ENCODE measurements at regions not wholly inside any gene's neighbourhood (a gene's known extent, or its start where the extent isn't known, plus 50 kb on each side); places are given as distances from the start of the nearest gene placed in this dataset.

DNA sequence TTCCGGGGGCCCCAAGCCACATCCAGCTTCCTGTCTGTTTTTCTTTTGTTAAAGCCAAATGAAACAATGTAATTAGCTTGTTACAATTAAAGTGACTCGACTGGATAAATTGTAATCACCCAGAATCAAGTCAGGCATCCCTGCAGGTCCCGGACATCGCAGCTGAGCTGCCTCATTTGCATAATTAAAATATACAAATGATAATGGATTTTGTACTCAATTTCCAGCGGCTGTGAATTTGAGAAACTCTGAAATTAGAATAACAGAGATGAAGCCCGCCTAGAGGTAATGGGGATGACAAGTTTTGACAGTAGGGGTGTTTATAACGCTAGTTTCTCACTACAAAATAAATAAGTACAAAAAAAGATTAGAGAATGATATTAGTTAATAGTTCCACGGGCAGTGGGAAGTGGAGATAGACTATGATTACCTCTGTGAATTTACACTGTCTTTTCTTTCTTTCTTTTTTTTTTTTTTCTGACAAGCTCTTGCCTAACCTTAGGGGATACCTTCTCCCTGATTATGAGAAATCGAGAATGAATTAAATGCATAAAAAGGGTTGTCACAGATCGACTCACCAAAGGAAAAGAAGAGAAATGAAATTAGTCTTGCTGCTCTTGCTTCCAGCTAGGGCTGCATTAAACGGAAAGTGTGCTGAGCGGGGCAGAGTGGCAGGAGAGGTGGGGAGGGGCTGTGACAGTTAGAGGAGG is 82.6 kb upstream of the SKOR2 start:
- Histone ChIP-seq H3K27me3 (ENCODE audit: control insufficient read depth, insufficient read depth, low read length, poor library complexity, severe bottlenecking) (no peaks in the 10 kb centered on the region), H3K4me1 (ENCODE audit: control insufficient read depth, insufficient read depth, low read length) (no peaks in the 10 kb centered on the region), H3K4me3 (ENCODE audit: insufficient read depth, low read depth, low read length) (no peak overlapping the region), H3K36me3 (ENCODE audit: control insufficient read depth, insufficient read depth, low read length) (no peaks in the 10 kb centered on the region), H3K9me3 (ENCODE audit: control insufficient read depth, low read length) (no peaks in the 10 kb centered on the region), H3K27ac (ENCODE audit: insufficient read depth, low read depth, low read length, poor library complexity, severe bottlenecking) (no peak overlapping the region)
- WGBS, 2 experiments: 90 to 92% methylated on average over 10 to 12 of the region's 12 CpGs

DNA sequence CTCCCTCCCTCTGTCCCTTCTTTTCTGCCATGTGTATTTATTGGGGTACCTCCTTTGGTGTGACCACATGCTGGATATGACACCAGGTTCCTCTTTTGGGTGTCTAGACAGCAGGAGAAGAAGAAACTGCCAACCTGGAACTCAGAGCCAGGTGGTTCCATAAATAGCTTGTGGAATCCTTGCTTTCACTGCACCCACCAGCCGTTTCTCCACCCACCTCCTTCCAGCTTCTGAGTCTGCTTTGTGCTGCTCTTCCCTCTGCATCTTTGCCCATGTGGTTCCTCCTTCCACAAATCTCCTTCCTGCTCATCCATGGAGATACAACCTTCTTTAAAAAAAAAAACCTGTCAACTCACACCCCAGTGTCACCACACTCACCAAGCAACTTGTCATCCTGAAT is 80.2 kb upstream of the SKOR2 start:
- no peak overlapping the region for H3K4me3 ChIP-seq (ENCODE audit: insufficient read depth, low read depth, low read length)
- no peaks in the 10 kb centered on the region for H3K4me1 ChIP-seq (ENCODE audit: control insufficient read depth, insufficient read depth, low read length)
- H3K9me3 ChIP-seq (ENCODE audit: control insufficient read depth, low read length): no peaks in the 10 kb centered on the region
- no peaks in the 10 kb centered on the region for H3K27me3 ChIP-seq (ENCODE audit: control insufficient read depth, insufficient read depth, low read length, poor library complexity, severe bottlenecking)
- 91 to 97% methylated on average over 1 of the region's 1 CpG for WGBS, 2 experiments
- no peak overlapping the region for H3K27ac ChIP-seq (ENCODE audit: insufficient read depth, low read depth, low read length, poor library complexity, severe bottlenecking)
- no peaks in the 10 kb centered on the region for H3K36me3 ChIP-seq (ENCODE audit: control insufficient read depth, insufficient read depth, low read length)

DNA sequence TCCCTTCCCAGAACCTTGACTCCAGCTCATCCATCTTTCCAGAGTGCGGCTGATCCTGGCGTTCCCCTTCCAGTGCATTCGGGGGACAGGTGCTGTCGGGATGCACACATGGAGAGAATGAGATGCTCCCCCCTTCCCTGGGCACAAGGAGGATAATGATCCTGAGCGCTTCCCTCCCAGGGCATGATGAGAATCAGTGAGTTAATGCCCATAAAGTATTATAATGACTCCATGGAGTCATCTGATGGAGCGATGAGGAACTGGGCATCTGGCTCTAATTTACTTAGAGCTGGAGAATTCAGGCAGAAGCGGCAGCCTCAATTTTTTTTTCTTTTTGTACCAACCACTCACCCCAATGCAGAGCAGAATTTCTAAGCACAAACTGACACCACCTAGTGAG is 79.6 kb upstream of the SKOR2 start:
- no peak overlapping the region for H3K27ac ChIP-seq (ENCODE audit: insufficient read depth, low read depth, low read length, poor library complexity, severe bottlenecking)
- H3K9me3 ChIP-seq (ENCODE audit: control insufficient read depth, low read length): no peaks in the 10 kb centered on the region
- no peaks in the 10 kb centered on the region for H3K4me1 ChIP-seq (ENCODE audit: control insufficient read depth, insufficient read depth, low read length)
- no peak overlapping the region for H3K4me3 ChIP-seq (ENCODE audit: insufficient read depth, low read depth, low read length)
- H3K27me3 ChIP-seq (ENCODE audit: control insufficient read depth, insufficient read depth, low read length, poor library complexity, severe bottlenecking): no peaks in the 10 kb centered on the region
- no peaks in the 10 kb centered on the region for H3K36me3 ChIP-seq (ENCODE audit: control insufficient read depth, insufficient read depth, low read length)
- 85 to 89% methylated on average over 7 of the region's 7 CpGs for WGBS, 2 experiments

DNA sequence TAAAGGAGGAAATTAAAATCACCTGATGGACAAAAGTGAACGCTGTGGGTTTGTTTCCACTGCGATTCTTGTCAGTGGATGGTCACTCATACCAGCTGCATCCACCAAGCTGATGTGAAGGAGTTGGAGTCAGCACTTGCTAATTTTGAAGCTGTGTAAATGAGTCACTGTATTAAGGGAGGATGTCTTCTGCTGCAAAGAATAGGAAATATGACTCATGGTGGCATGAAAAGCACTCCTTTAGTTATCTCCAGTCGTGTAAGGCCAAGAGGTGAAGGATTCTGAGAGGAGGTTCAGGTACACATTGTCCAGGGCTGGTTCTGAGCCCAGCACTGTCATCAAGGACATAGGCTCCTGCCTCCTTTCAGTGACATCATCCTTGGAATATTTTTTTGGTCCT is 71.7 kb upstream of the SKOR2 start:
- 88% methylated on average over 3 of the region's 3 CpGs for WGBS, 2 experiments
- H3K4me1 ChIP-seq (ENCODE audit: control insufficient read depth, insufficient read depth, low read length): no peaks in the 10 kb centered on the region
- no peak overlapping the region for H3K27ac ChIP-seq (ENCODE audit: insufficient read depth, low read depth, low read length, poor library complexity, severe bottlenecking)
- no peaks in the 10 kb centered on the region for H3K36me3 ChIP-seq (ENCODE audit: control insufficient read depth, insufficient read depth, low read length)
- no peaks in the 10 kb centered on the region for H3K27me3 ChIP-seq (ENCODE audit: control insufficient read depth, insufficient read depth, low read length, poor library complexity, severe bottlenecking)
- H3K9me3 ChIP-seq (ENCODE audit: control insufficient read depth, low read length): no peaks in the 10 kb centered on the region
- H3K4me3 ChIP-seq (ENCODE audit: insufficient read depth, low read depth, low read length): no peak overlapping the region

DNA sequence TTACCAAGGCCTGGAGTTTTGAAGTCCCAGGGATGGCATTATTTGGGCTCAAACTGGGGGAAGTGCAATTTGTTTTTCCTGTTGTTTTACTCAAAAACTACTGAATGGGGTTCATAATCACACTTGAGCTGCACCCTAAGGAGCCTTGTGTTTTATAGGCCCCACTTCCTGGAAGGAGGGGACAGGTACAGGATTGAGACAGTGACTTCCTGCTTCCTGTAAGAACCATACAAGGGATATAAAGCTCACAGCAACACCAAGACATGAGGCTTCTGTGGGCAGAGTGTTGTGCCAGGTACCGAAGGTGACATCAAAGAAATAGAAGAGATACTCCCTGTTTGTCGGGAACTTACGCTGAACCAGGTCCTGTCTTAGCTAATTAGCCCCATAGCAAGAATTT is 70.4 kb upstream of the SKOR2 start:
- Histone ChIP-seq H3K36me3 (ENCODE audit: control insufficient read depth, insufficient read depth, low read length) (no peaks in the 10 kb centered on the region), H3K9me3 (ENCODE audit: control insufficient read depth, low read length) (no peaks in the 10 kb centered on the region), H3K4me3 (ENCODE audit: insufficient read depth, low read depth, low read length) (no peak overlapping the region), H3K4me1 (ENCODE audit: control insufficient read depth, insufficient read depth, low read length) (no peaks in the 10 kb centered on the region), H3K27me3 (ENCODE audit: control insufficient read depth, insufficient read depth, low read length, poor library complexity, severe bottlenecking) (no peaks in the 10 kb centered on the region), H3K27ac (ENCODE audit: insufficient read depth, low read depth, low read length, poor library complexity, severe bottlenecking) (no peak overlapping the region)
- WGBS, 2 experiments: 95 to 99% methylated on average over 3 of the region's 3 CpGs

DNA sequence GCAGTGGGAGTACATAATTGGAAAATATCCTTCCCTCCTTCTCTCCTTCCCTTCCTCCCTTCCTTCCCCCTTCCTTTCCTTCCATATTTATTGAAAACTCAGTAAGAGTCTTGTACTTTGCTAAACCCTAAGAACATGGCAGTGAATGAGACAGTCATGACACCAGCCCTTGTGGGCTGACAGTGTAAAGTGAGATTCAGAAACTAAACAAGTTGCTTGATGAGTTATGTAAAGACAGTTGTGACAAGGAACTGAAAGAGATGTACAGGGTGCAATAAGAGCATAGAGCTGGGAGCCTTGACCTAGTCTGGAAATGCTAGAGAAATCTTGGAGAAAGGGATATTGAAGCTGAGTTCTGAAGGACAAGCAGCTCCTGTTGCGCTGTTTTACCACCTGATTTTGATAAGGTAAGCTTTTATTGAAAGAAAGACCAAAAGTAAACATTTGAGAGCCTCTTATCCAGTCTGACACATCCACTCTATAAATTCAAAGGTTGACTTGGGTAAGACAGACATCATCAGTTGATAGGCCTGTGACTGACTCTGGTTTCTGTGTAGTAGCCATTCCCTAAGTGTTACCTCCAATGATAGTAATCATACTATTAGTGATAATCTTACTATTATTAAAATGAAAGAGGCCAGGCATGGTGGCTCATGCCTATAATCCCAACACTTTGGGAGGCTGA is 66.5 kb upstream of the SKOR2 start:
- H3K4me3 ChIP-seq (ENCODE audit: insufficient read depth, low read depth, low read length): no peak overlapping the region

DNA sequence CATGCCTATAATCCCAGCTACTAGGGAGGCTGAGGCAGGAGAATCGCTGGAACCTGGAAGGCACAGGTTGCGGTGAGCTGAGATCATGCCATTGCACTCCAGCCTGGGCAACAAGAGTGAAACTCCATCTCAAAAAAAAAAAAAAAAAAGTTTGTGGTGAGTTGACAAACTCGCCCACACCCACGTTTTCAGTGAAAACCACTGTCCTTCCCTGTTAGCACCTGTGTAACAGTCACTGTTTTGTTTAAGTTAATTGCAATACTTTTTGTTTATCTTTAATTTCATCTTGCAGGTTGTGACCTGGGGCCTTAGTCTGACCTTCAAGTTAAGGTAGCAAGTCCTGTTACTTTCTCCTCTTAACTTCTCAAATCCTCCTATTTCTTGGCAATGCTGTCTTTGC is 65.5 kb upstream of the SKOR2 start:
- Histone ChIP-seq H3K4me3 (ENCODE audit: insufficient read depth, low read depth, low read length) (no peak overlapping the region), H3K27ac (ENCODE audit: insufficient read depth, low read depth, low read length, poor library complexity, severe bottlenecking) (no peak overlapping the region), H3K36me3 (ENCODE audit: control insufficient read depth, insufficient read depth, low read length) (no peaks in the 10 kb centered on the region), H3K9me3 (ENCODE audit: control insufficient read depth, low read length) (no peaks in the 10 kb centered on the region), H3K27me3 (ENCODE audit: control insufficient read depth, insufficient read depth, low read length, poor library complexity, severe bottlenecking) (no peaks in the 10 kb centered on the region), H3K4me1 (ENCODE audit: control insufficient read depth, insufficient read depth, low read length) (no peaks in the 10 kb centered on the region)
- WGBS, 2 experiments: 86 to 92% methylated on average over 4 of the region's 4 CpGs

More for the DNA sequence above, 66.5 kb upstream of the SKOR2 start:
- Histone ChIP-seq H3K36me3 (ENCODE audit: control insufficient read depth, insufficient read depth, low read length) (no peaks in the 10 kb centered on the region), H3K27me3 (ENCODE audit: control insufficient read depth, insufficient read depth, low read length, poor library complexity, severe bottlenecking) (no peaks in the 10 kb centered on the region), H3K9me3 (ENCODE audit: control insufficient read depth, low read length) (no peaks in the 10 kb centered on the region), H3K4me1 (ENCODE audit: control insufficient read depth, insufficient read depth, low read length) (no peaks in the 10 kb centered on the region), H3K27ac (ENCODE audit: insufficient read depth, low read depth, low read length, poor library complexity, severe bottlenecking) (no peak overlapping the region)
- 100% methylated on average over 1 of the region's 1 CpG for WGBS, 2 experiments

DNA sequence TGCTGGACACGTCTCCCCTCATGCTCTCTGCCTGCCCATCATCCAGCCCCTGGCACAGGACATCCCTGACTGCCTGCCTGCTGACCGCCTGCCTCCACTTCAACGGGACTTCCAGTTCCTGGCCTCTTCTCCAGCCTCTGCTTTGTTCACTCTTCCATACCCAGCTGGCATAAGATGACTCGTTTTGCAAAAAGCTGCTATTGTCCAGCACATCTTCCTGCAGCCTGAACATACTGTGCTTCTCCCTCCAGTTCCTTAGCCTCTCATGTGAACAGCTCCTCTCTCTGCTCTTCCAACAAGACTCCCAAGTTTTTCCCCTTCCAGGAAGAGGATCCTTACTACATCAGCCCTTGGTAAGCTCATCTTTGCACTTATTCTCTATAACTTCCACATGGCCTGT is 62.4 kb upstream of the SKOR2 start:
- Histone ChIP-seq H3K4me1 (ENCODE audit: control insufficient read depth, insufficient read depth, low read length) (no peaks in the 10 kb centered on the region), H3K27ac (ENCODE audit: insufficient read depth, low read depth, low read length, poor library complexity, severe bottlenecking) (no peak overlapping the region), H3K36me3 (ENCODE audit: control insufficient read depth, insufficient read depth, low read length) (no peaks in the 10 kb centered on the region), H3K27me3 (ENCODE audit: control insufficient read depth, insufficient read depth, low read length, poor library complexity, severe bottlenecking) (no peaks in the 10 kb centered on the region), H3K9me3 (ENCODE audit: control insufficient read depth, low read length) (no peaks in the 10 kb centered on the region), H3K4me3 (ENCODE audit: insufficient read depth, low read depth, low read length) (no peak overlapping the region)
- 88 to 91% methylated on average over 4 of the region's 4 CpGs for WGBS, 2 experiments

DNA sequence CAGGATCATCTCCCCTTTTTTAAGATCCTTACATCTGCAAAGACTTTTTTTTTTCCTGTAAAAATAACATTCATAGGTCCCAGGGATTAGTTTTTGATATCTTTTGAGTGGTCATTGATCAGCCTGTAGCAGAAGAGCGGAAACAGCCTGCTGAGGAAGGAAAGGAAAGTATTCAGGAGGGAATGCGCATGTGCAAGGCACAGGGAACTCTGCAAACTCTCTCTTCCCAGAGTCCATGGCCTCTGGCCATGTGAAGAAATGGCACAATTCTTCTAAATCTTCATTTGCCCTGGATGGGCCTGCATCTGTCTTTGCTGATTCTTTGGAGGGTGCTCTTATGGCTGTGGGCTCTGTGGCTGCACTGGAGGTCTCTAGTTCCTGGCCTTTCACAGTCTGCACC is 60.1 kb upstream of the SKOR2 start:
- Histone ChIP-seq H3K36me3 (ENCODE audit: control insufficient read depth, insufficient read depth, low read length) (no peaks in the 10 kb centered on the region), H3K27ac (ENCODE audit: insufficient read depth, low read depth, low read length, poor library complexity, severe bottlenecking) (no peak overlapping the region), H3K9me3 (ENCODE audit: control insufficient read depth, low read length) (no peaks in the 10 kb centered on the region), H3K27me3 (ENCODE audit: control insufficient read depth, insufficient read depth, low read length, poor library complexity, severe bottlenecking) (no peaks in the 10 kb centered on the region), H3K4me1 (ENCODE audit: control insufficient read depth, insufficient read depth, low read length) (no peaks in the 10 kb centered on the region), H3K4me3 (ENCODE audit: insufficient read depth, low read depth, low read length) (no peak overlapping the region)
- WGBS, 2 experiments: 83 to 93% methylated on average over 2 of the region's 2 CpGs
